Prostate gland (tissue), 2 donors: ENCODE measurements at regions not wholly inside any gene's neighbourhood (a gene's known extent, or its start where the extent isn't known, plus 50 kb on each side); places are given as distances from the start of the nearest gene placed in this dataset.

ENCODE experiments used
- DNase-seq: peaks from one replicate; pipeline ENCODE4 v3.0.0-alpha.2; 2019; ENCODE audit warnings: low spot score
- H3K27ac ChIP-seq, 2 donors: fragments of 200-600 bp; sonication (generic); 2 replicates each; pipeline ENCODE4 v1.5.1; 2017 to 2019
- H3K27me3 ChIP-seq: fragments of 200-600 bp; sonication (generic); replicated peaks from 2 replicates; pipeline ENCODE4 v1.5.1; 2019; ENCODE audit not compliant: insufficient read depth
- H3K36me3 ChIP-seq, 2 donors: fragments of 200-600 bp; sonication (generic); 1 replicate in 1 of 2; 2 replicates in 1 of 2; pipeline versions ENCODE4 v1.5.1 to v1.8.1; 2017 to 2019
- H3K4me1 ChIP-seq: fragments of 200-600 bp; sonication (generic); replicated peaks from 2 replicates; pipeline ENCODE4 v1.5.1; 2019
- H3K4me3 ChIP-seq, 2 donors: fragments of 200-600 bp; sonication (generic); 2 replicates each; pipeline ENCODE4 v1.5.1; 2017 to 2019
- H3K9me3 ChIP-seq: fragments of 200-600 bp; sonication (generic); 2 replicates; pipeline ENCODE4 v1.5.1; 2017
- CTCF ChIP-seq, 4 experiments: fragments of 200-600 bp in 2 of 4; fragments of 450-650 bp in 2 of 4; sonication (generic) in 2 of 4; IDR thresholded peaks; 1 replicate in 3 of 4; 2 replicates in 1 of 4; pipeline ENCODE4 v1.5.1; 2016 to 2019; ENCODE audit warnings: antibody characterized with exemption in 4 of 4, mild to moderate bottlenecking in 2 of 4, moderate library complexity in 2 of 4
- POLR2A ChIP-seq: fragments of 450-650 bp; IDR thresholded peaks from one replicate; pipeline ENCODE4 v1.6.1; 2016; ENCODE audit warnings: antibody characterized with exemption, mild to moderate bottlenecking
- POLR2AphosphoS5 ChIP-seq: sonication (generic); formaldehyde crosslinking; IDR thresholded peaks from one replicate; pipeline ENCODE4 v1.6.1; 2017; ENCODE audit warnings: antibody characterized with exemption
- WGBS: methylation state at CpG from one replicate; pipeline ENCODE4 v1.1.5; 2018; 5-methylcytosine and 5-hydroxymethylcytosine counted together
- intact Hi-C: fragments of 100-400 bp; cut with DNase I; formaldehyde crosslinking; loops from one replicate; pipeline ENCODE4 v1.14.2; 2022

GRCh38 chr3:33956206-33956605 lies 157.8 kb downstream of the PDCD6IP start:
- Histone ChIP-seq H3K27me3 (no peaks in the 10 kb centered on the region), H3K27ac (no peak overlapping the region), H3K9me3 (no peaks in the 10 kb centered on the region), H3K4me3 (no peak overlapping the region), H3K4me1 (no peaks in the 10 kb centered on the region), H3K36me3 (no peaks in the 10 kb centered on the region)
- intact Hi-C loops = no loop called here
- no peak for DNase-seq
- TF ChIP-seq POLR2AphosphoS5 (no peak), POLR2A (no peak), CTCF (IDR thresholded peaks at IDR 0.05) (no peak)
- 17% methylated on average over 2 of the region's 2 CpGs for WGBS

DNA sequence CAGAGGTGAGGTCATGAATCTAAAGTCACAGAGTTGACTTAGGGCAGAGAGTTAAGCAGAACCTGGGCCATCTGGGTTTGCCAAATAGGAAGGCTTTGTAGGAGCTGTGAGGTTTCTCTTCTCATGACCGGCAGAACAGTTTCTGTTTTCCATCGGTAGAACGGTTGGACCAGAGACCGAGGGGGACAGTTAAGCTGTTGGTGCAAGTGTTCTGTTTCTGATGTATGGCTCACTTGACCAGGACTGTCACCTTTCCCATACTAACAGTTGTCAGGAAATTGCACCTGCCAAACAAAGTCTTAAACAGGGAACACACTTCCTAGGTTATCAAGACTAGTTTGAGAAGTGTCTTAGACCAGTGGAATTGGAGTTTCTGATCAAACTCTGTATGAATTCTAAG lies 158.3 kb downstream of the PDCD6IP start:
- H3K36me3 ChIP-seq = no peaks in the 10 kb centered on the region
- H3K4me3 ChIP-seq = no peak overlapping the region
- intact Hi-C loops = no loop called here
- no peaks in the 10 kb centered on the region for H3K27me3 ChIP-seq
- DNase-seq = no peak
- H3K4me1 ChIP-seq = no peaks in the 10 kb centered on the region
- 53% methylated on average over 4 of the region's 4 CpGs for WGBS
- no peak overlapping the region for H3K27ac ChIP-seq
- H3K9me3 ChIP-seq = no peaks in the 10 kb centered on the region
- TF ChIP-seq POLR2AphosphoS5 (no peak), CTCF (IDR thresholded peaks at IDR 0.05) (no peak), POLR2A (no peak)

DNA sequence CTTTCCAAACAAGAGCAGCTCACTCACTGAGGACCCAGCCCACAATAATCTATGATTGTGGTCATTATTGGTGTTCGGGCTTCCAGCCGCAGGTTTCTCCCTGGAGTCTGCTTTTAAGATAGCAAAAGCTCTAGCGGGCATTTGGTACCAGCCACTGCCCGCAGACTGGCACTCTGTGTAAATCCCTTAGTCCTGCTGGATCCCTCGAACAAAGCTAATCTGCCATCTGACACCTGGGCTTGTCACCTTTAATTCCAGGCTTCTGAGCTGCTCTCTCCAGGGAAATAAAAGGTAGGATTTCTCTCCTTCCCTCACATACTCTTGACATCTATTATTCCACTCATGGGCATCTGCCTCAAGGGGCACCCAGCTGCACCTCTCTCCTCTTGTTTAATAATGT lies 158.7 kb downstream of the PDCD6IP start:
- H3K4me3 ChIP-seq = no peak overlapping the region
- no peaks in the 10 kb centered on the region for H3K4me1 ChIP-seq
- DNase-seq = no peak
- H3K27ac ChIP-seq = no peak overlapping the region
- no peaks in the 10 kb centered on the region for H3K36me3 ChIP-seq
- 93% methylated on average over 5 of the region's 5 CpGs for WGBS
- TF ChIP-seq CTCF (IDR thresholded peaks at IDR 0.05) = no peak
- no peak for TF ChIP-seq POLR2AphosphoS5
- no peak for TF ChIP-seq POLR2A
- no peaks in the 10 kb centered on the region for H3K9me3 ChIP-seq
- no peaks in the 10 kb centered on the region for H3K27me3 ChIP-seq
- intact Hi-C loops = no loop called here

DNA sequence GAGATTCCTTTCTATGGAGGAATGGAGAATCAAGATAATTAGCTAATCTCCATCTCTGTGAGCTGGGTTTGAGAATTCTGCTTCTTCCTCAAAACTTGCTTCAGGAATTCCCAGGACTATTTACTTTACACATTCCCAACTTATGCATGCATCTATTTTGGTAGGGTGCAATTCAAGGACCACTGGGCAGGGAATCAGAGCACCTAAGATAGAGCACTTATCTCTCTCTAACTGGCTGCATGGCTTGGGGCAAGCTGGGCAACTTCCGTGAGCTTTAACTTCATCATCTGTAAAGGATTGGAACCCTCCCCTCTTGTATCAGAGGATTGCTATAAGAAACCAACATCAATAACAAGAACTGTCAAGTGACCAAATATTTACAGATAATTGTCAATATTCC lies 160.2 kb downstream of the PDCD6IP start:
- intact Hi-C loops = no loop called here

More for the DNA sequence above, 160.2 kb downstream of the PDCD6IP start:
- Histone ChIP-seq H3K4me1 (no peaks in the 10 kb centered on the region), H3K27ac (no peak overlapping the region), H3K4me3 (no peak overlapping the region), H3K27me3 (no peaks in the 10 kb centered on the region), H3K36me3 (no peaks in the 10 kb centered on the region), H3K9me3 (no peaks in the 10 kb centered on the region)
- DNase-seq = no peak
- TF ChIP-seq CTCF (IDR thresholded peaks at IDR 0.05) = no peak
- TF ChIP-seq POLR2AphosphoS5 = no peak
- no peak for TF ChIP-seq POLR2A
- whole genome bisulfite sequencing = 89% methylated on average over 1 of the region's 1 CpG
